Right atrium auricular region (tissue), 2 donors: ENCODE measurements at regions not wholly inside any gene's neighbourhood (a gene's known extent, or its start where the extent isn't known, plus 50 kb on each side); places are given as distances from the start of the nearest gene placed in this dataset.

ENCODE experiments used
- DNase-seq: peaks from one replicate; pipeline ENCODE4 v3.0.0-alpha.2; 2019; ENCODE audit warnings: low spot score
- H3K27ac ChIP-seq, 2 donors: fragments of 200-600 bp; sonication (generic); 1 replicate in 1 of 2; 2 replicates in 1 of 2; pipeline ENCODE4 v1.5.1; 2016 to 2019
- H3K27me3 ChIP-seq, 2 donors: fragments of 200-600 bp; sonication (generic); one replicate each; pipeline versions ENCODE4 v1.5.1 to v1.6.0; 2017 to 2019
- H3K36me3 ChIP-seq: fragments of 200-600 bp; sonication (generic); one replicate; pipeline ENCODE4 v1.5.1; 2016
- H3K4me1 ChIP-seq, 2 donors: fragments of 200-600 bp; sonication (generic); one replicate each; pipeline versions ENCODE4 v1.5.1 to v1.6.0; 2017 to 2019
- H3K4me3 ChIP-seq, 2 donors: fragments of 200-600 bp; sonication (generic); 1 replicate in 1 of 2; 2 replicates in 1 of 2; pipeline ENCODE4 v1.5.1; 2017 to 2019; ENCODE audit warnings: mild to moderate bottlenecking in 1 of 2, moderate library complexity in 1 of 2
- H3K9me3 ChIP-seq, 2 donors: fragments of 200-600 bp; sonication (generic); one replicate each; pipeline ENCODE4 v1.5.1; 2019
- TF ChIP-seq, protein P1 (sequence below), 2 donors: fragments of 200-600 bp; sonication (generic); IDR thresholded peaks; one replicate each; pipeline ENCODE4 v1.5.1; 2019; ENCODE audit warnings: antibody characterized with exemption in 2 of 2

DNA sequence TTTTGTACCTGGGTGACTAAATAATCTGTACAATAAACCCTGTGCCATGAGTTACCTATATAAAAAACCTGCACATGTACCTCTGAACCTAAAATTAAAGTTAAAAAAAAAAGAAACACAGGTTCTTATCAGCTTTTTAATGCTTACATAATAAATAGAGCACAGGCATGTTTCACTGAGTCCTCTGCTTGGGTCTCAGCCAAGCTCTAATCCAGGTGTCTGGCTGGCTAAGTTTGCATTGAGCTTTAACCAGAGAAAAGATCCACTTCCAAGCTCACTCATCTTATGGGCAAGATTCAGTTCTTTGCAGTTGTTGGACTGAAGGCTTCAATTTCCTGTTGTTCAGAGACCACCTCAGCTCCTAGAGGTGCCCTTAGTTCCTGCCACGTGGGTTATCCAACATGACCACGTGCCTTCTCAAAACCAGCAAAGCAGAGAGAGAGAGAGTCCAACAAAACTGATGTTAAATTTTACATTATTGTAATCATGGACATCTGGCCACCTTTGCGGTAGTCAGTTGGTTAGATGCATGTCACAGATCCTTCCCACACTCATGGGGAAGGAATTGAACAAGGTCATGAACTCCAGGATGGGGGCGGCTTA, 68.2 kb upstream of the TMPRSS2 start:
- no peaks in the 10 kb centered on the region for H3K36me3 ChIP-seq
- H3K4me1 ChIP-seq = no peaks in the 10 kb centered on the region
- DNase-seq = no peak
- peaks cover 0 to 51% of the 10 kb centered on the region in 2 donors for H3K9me3 ChIP-seq
- TF ChIP-seq, protein P1, sequence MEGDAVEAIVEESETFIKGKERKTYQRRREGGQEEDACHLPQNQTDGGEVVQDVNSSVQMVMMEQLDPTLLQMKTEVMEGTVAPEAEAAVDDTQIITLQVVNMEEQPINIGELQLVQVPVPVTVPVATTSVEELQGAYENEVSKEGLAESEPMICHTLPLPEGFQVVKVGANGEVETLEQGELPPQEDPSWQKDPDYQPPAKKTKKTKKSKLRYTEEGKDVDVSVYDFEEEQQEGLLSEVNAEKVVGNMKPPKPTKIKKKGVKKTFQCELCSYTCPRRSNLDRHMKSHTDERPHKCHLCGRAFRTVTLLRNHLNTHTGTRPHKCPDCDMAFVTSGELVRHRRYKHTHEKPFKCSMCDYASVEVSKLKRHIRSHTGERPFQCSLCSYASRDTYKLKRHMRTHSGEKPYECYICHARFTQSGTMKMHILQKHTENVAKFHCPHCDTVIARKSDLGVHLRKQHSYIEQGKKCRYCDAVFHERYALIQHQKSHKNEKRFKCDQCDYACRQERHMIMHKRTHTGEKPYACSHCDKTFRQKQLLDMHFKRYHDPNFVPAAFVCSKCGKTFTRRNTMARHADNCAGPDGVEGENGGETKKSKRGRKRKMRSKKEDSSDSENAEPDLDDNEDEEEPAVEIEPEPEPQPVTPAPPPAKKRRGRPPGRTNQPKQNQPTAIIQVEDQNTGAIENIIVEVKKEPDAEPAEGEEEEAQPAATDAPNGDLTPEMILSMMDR (IDR thresholded peaks at IDR 0.05) = no peak
- no peak overlapping the region for H3K27ac ChIP-seq
- H3K4me3 ChIP-seq = no peak overlapping the region
- H3K27me3 ChIP-seq = no peaks in the 10 kb centered on the region

DNA sequence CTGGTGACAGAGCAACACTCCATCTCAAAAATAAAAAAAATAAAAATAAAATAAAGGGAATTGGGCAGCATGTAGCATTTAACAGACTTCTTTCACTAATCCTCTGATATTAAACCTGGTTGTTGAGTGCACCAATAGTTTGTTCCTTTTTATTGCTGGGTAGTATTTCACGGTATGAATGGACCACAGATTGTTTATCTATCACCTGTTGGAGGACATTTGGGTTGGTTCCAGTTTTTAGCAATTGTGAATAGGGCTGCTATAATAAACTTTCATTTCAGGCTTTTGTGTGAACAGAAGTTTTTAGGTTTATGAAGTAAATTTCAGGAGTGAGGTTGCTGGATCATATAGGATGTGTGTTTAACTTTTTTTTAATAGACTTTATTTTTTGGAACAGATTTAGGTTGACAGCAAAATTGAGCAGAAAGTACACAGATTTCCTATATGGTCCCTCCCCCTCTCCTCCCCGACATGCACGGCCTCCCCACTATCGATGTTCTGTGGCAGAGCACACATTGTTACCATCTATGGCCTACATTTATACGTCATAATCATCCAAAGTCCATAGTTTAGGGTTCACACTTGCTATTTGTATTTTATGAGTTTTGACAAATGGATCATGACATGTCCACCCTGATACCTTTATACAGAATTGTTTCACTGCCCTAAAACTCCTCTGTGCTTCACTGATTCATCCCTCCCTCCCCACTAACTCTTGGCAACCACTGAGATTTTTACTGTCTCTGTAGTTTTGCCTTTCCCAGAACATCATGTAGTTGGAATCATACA, 66.1 kb upstream of the TMPRSS2 start:
- no peak overlapping the region for H3K4me3 ChIP-seq
- DNase-seq = no peak
- no peaks in the 10 kb centered on the region for H3K4me1 ChIP-seq
- H3K9me3 ChIP-seq = peaks cover 0 to 54% of the 10 kb centered on the region in 2 donors
- no peak overlapping the region for H3K27ac ChIP-seq
- no peaks in the 10 kb centered on the region for H3K36me3 ChIP-seq
- H3K27me3 ChIP-seq = no peaks in the 10 kb centered on the region
- TF ChIP-seq, protein P1 (IDR thresholded peaks at IDR 0.05) = no peak

DNA sequence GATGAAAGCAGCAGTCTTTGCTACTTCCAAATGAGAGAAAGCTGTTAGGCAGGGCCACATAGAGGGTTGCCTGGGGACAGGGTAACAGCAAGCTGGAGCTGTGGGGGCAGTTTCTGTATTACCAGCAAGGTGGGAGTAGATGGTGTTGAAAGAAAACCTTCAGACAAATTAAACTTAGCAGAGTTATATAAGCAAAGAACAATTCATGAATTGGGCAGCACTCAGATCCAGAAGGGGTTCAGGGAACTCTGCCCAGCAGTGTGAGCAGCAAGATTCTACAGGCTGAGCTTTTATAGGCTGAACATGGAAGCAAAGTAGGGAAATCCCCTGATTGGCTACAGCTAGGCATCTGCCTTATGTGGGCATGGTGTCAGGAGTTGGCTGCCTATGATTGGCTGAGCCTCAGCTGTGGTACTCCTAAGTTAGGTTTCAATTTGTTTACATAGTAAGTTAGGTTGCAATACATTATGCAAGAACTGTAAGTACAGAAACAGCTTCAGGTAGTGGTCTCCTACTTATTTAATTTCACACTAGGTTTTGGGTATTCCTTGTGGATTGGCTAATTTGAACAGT, 64.1 kb upstream of the TMPRSS2 start:
- no peaks in the 10 kb centered on the region for H3K4me1 ChIP-seq
- TF ChIP-seq, protein P1 (IDR thresholded peaks at IDR 0.05) = no peak
- H3K27me3 ChIP-seq = no peaks in the 10 kb centered on the region
- no peak overlapping the region for H3K4me3 ChIP-seq
- DNase-seq = no peak
- H3K36me3 ChIP-seq = no peaks in the 10 kb centered on the region
- H3K27ac ChIP-seq = no peak overlapping the region
- H3K9me3 ChIP-seq = peaks cover 0 to 34% of the 10 kb centered on the region in 2 donors

DNA sequence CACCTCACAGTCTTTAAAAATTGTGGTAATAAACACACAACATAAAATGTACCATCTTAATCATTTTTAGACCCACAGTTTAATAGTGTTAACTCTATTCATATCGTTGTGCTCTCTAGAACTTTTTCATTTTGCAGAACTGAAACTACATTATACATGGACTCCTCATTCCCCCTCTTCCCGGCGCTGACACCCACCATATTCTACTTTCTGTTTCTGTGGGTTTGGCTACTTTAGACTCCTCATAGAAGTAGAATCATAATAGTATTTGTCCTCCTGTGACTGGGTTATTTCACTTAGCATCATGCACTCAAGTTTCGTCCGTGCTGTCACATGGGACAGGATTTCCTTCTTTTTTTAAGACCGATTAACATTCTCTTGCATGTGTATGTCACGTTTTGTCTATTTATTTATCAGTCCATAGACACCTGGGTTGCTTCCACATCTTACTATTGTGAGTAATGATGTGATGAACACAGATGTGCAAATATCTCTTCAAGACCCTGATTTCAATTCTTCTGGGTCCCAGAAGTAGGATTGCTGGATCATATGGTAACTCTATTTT, 62.9 kb upstream of the TMPRSS2 start:
- Histone ChIP-seq H3K27me3 (no peaks in the 10 kb centered on the region), H3K4me3 (no peak overlapping the region), H3K9me3 (peaks cover 0 to 23% of the 10 kb centered on the region in 2 donors), H3K4me1 (no peaks in the 10 kb centered on the region), H3K36me3 (no peaks in the 10 kb centered on the region), H3K27ac (no peak overlapping the region)
- DNase-seq = no peak
- TF ChIP-seq, protein P1 (IDR thresholded peaks at IDR 0.05) = no peak

DNA sequence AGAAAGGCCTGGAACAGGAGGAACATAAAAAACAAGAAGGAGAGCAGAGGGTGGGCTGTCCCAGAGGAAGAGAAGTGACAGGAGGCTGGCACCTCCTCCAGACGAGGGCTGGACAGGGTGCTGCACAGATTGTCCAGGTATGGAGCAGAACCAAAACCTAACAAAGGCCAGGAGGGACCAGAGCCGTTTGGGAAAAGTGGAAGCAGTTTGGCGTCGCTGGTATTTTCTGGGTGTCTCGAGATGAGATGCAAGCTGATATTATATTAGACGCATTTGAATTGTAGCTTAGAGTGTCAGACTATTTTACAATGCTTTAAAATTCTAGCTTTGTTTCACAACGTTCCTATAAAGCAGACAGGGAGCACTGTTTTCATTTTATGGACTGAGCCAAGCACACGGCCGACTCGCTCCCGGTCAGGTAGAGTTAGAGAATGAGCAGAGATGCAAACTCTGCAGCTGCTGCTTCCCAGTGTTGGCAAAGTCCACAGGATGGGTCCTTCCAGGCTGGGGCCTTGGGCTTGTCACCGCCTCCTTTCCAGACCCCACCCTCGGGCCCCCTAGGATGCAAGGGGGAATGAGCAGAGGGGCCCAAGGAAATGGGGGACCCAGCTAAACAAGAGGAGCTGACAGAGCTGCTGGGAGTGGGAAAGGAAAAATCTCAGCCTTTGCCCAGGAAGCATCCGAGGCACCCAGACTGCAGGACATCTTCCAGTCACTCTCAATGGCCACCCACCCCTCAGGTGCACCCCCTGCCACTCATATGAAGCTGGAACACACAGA, 60.8 kb upstream of the TMPRSS2 start:
- no peak for DNase-seq
- TF ChIP-seq, protein P1 (IDR thresholded peaks at IDR 0.05) = no peak
- no peaks in the 10 kb centered on the region for H3K27me3 ChIP-seq

More for the DNA sequence above, 60.8 kb upstream of the TMPRSS2 start:
- Histone ChIP-seq H3K27ac (no peak overlapping the region), H3K4me1 (no peaks in the 10 kb centered on the region), H3K9me3 (peaks cover 0 to 16% of the 10 kb centered on the region in 2 donors), H3K4me3 (no peak overlapping the region), H3K36me3 (no peaks in the 10 kb centered on the region)
